DOHH2 (cell line): ENCODE measurements at regions not wholly inside any gene's neighbourhood (a gene's known extent, or its start where the extent isn't known, plus 50 kb on each side); places are given as distances from the start of the nearest gene placed in this dataset.

Source experiments
- EZH2phosphoT487 ChIP-seq: fragments of 200-600 bp; sonication (generic); IDR thresholded peaks from 2 replicates; pipeline ENCODE4 v1.6.1; 2017; ENCODE audit warnings: borderline replicate concordance, mild to moderate bottlenecking, antibody characterized with exemption, low read length, moderate library complexity, mixed read lengths
- TF ChIP-seq, protein P1 (sequence below): fragments of 200-600 bp; sonication (generic); IDR thresholded peaks from one replicate; pipeline ENCODE4 v1.5.1; 2014; ENCODE audit warnings: antibody characterized with exemption, mild to moderate bottlenecking, low read depth, low read length; ENCODE audit not compliant: poor library complexity, severe bottlenecking

GRCh38 chr14:46063872-46064271, 587.7 kb downstream of the RPL10L start:
- TF ChIP-seq, protein P1, sequence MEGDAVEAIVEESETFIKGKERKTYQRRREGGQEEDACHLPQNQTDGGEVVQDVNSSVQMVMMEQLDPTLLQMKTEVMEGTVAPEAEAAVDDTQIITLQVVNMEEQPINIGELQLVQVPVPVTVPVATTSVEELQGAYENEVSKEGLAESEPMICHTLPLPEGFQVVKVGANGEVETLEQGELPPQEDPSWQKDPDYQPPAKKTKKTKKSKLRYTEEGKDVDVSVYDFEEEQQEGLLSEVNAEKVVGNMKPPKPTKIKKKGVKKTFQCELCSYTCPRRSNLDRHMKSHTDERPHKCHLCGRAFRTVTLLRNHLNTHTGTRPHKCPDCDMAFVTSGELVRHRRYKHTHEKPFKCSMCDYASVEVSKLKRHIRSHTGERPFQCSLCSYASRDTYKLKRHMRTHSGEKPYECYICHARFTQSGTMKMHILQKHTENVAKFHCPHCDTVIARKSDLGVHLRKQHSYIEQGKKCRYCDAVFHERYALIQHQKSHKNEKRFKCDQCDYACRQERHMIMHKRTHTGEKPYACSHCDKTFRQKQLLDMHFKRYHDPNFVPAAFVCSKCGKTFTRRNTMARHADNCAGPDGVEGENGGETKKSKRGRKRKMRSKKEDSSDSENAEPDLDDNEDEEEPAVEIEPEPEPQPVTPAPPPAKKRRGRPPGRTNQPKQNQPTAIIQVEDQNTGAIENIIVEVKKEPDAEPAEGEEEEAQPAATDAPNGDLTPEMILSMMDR: no peak
- TF ChIP-seq EZH2phosphoT487: no peak
